Mesodermal cell (in vitro differentiated cells): ENCODE measurements at regions not wholly inside any gene's neighbourhood (a gene's known extent, or its start where the extent isn't known, plus 50 kb on each side); places are given as distances from the start of the nearest gene placed in this dataset.

Source experiments
- H3K27ac ChIP-seq: 2 replicates; pipeline ENCODE4 v1.7.0; 2013; ENCODE audit warnings: mild to moderate bottlenecking, low read depth, low read length, moderate library complexity; ENCODE audit not compliant: severe bottlenecking
- H3K36me3 ChIP-seq: 2 replicates; pipeline ENCODE4 v1.7.1; 2013; ENCODE audit warnings: mild to moderate bottlenecking, low read length, moderate library complexity; ENCODE audit not compliant: control insufficient read depth, insufficient read depth
- H3K4me1 ChIP-seq: one replicate; pipeline ENCODE4 v1.7.1; 2013; ENCODE audit warnings: mild to moderate bottlenecking, low read length; ENCODE audit not compliant: insufficient read depth, control insufficient read depth, poor library complexity, severe bottlenecking
- H3K4me3 ChIP-seq: 2 replicates; pipeline ENCODE4 v1.7.0; 2013; ENCODE audit warnings: low read length, control low read depth, mild to moderate bottlenecking; ENCODE audit not compliant: insufficient read depth, poor library complexity, severe bottlenecking; ENCODE audit errors: extremely low read depth
- H3K9me3 ChIP-seq: 2 replicates; pipeline ENCODE4 v1.7.1; 2013; ENCODE audit warnings: mild to moderate bottlenecking, low read length, moderate library complexity; ENCODE audit not compliant: control insufficient read depth
- WGBS, 2 experiments: methylation state at CpG; one replicate each; pipeline ENCODE4 v1.1.5; 2013; ENCODE audit warnings: missing lambda C conversion rate in 2 of 2; ENCODE audit not compliant: insufficient coverage in 2 of 2; 5-methylcytosine and 5-hydroxymethylcytosine counted together

DNA sequence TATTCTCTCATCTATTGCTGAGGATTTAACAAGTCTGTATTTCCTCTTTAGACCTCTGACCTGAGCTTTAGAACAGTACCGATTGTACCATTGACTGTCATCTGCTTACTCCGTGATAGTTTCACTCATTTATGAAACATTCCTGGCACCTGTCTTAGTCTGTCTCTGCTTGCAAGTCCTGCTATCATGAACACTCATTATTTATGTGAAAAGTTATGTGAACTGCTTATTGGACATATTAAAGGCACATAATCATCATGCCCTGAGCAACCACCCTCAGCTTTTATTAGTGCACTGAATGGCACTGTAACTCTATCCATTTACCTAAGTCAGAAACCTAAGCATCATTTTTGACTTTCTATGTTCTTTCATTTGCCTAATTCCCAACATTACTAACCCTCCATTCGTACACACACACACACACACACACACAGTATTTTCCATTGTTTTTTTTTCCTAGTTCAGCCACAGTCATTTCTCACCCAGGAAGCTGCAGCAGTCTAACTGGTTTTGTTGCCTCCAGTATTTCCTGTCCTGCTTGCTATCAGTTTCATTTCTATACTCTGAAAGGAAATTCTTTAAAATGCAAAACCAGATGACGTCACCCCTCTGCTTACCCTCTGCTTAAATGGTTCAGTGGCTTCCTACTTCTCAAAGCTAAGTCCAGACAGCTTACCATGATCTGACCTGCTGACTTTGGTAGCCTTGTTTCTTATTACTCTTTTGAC is 146.1 kb downstream of the HAUS1 start:
- H3K4me1 ChIP-seq, result peaks cover 13% of the 10 kb centered on the region
- WGBS, 2 experiments, result 89 to 100% methylated on average over 1 to 3 of the region's 4 CpGs
- no peaks in the 10 kb centered on the region for H3K9me3 ChIP-seq
- peak overlapping the region; percentile 50 for H3K27ac ChIP-seq
- H3K36me3 ChIP-seq, result peaks cover 12% of the 10 kb centered on the region
- no peak overlapping the region for H3K4me3 ChIP-seq

DNA sequence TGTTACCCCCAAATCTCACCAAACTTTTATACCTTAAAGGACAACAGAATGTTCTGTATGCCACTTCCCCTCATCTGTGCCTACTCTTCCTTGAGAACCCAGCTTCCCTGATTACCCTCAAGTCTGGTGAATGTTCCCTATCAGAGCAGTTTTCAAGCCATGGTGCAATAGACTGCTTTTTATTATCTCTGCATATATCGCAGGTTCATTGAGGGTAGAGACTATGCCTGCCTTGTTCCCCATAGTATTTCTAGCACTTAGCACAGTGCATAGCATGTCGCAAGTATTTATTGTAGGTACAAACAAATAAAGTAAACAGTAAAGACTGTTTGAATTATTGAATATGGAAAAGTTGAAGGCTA is 146.6 kb downstream of the HAUS1 start:
- H3K27ac ChIP-seq, result peak overlapping the region; percentile 50
- WGBS, 2 experiments, result no CpG with 5 or more reads among the region's 2 CpGs

DNA sequence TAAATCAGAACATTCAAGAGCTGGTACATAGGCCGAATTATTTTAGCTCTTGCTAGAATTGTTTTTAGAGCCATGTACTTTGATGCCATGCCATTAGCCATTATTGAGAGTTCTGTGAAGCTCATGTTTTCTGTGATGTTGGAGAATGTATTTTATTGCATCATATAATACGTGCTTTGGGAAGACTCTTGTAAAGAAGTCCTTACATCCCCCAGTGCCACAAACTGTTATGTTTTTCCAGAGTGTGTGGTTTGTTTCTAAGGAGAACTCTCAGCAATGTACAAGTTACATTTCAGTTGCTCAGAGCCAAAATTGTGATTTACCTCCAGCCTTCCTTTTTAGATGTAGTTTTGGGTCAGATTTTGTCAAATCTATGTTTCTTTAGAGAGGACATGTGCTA is 148.6 kb downstream of the HAUS1 start:
- WGBS, 2 experiments, result no CpG with 5 or more reads among the region's 2 CpGs
- peaks cover 10% of the 10 kb centered on the region for H3K36me3 ChIP-seq
- H3K4me3 ChIP-seq, result no peak overlapping the region
- peaks cover 13% of the 10 kb centered on the region for H3K4me1 ChIP-seq
- no peak overlapping the region for H3K27ac ChIP-seq
- H3K9me3 ChIP-seq, result no peaks in the 10 kb centered on the region

More for the DNA sequence above, 146.6 kb downstream of the HAUS1 start:
- Histone ChIP-seq H3K4me3 (no peak overlapping the region), H3K9me3 (no peaks in the 10 kb centered on the region), H3K4me1 (peaks cover 13% of the 10 kb centered on the region), H3K36me3 (peaks cover 12% of the 10 kb centered on the region)

DNA sequence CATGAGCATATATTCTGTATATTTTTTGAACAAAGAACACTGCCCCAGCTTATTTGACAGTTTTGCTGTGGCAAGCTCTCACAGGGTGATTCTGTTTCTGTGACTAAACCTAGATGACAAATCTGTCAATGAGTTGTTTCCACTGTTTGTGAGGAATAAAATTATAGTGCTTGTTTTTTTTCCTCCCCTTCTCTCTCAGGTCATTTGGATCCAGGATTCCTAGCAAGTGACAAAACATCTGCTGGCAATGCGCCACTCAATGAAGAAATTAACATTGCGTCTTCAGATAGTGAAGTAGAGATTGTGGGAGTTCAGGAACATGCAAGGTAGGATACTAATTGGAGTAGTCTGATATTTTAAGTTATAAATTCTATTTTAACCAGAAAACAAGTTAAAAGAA is 149.3 kb downstream of the HAUS1 start:
- WGBS, 2 experiments, result 100% methylated on average over 1 of the region's 2 CpGs; no CpG with 5 or more reads in 1 of the 2 experiments
- peaks cover 13% of the 10 kb centered on the region for H3K4me1 ChIP-seq
- H3K4me3 ChIP-seq, result no peak overlapping the region
- H3K27ac ChIP-seq, result no peak overlapping the region
- peaks cover 7% of the 10 kb centered on the region for H3K36me3 ChIP-seq
- no peaks in the 10 kb centered on the region for H3K9me3 ChIP-seq

DNA sequence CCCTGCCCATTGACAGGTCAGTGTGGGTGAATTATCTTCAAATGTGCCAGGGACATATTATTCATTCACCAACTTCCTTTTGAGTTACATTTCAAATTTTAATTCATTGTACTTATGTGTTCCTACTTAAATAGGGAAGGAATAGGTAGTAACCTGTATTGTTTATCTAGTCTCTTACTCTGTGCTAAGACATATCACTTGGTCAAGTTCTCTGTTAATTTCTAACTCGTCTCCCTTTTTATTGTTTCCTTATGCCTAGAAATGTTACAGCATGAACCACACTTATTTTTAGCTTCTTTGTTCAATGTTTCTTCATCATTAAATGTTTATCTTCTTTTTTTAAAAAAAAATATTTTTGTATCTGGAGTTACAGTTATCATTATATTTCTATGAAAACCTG is 151.9 kb downstream of the HAUS1 start:
- no peak overlapping the region for H3K4me3 ChIP-seq
- no peaks in the 10 kb centered on the region for H3K9me3 ChIP-seq
- peaks cover 8% of the 10 kb centered on the region for H3K4me1 ChIP-seq
- peaks cover 7% of the 10 kb centered on the region for H3K36me3 ChIP-seq
- WGBS, 2 experiments, result 100% methylated on average over 1 of the region's 1 CpG; no CpG with 5 or more reads in 1 of the 2 experiments
- no peak overlapping the region for H3K27ac ChIP-seq

DNA sequence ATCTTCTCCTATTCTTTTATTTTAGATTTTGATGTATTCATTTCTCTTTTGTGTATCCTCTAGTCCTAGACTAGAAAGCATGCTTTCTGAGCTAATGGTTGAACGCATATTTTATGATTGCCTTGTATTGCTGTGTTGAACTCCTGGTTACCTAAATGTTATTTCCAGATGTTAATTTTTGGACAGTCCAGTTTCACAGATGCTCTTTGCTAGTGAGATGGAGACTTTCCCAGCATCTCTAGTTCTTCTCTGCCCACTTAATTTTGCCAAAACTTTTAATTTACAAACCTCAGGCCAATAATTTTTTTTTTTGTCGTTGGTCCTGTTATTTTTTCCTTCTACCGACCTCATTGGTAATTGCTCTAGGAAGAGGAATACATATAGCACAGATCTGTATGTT is 153.2 kb downstream of the HAUS1 start:
- Histone ChIP-seq H3K9me3 (no peaks in the 10 kb centered on the region), H3K4me3 (no peak overlapping the region), H3K27ac (no peak overlapping the region), H3K36me3 (peaks cover 7% of the 10 kb centered on the region), H3K4me1 (peaks cover 8% of the 10 kb centered on the region)
- WGBS, 2 experiments, result 100% methylated on average over 2 of the region's 3 CpGs; no CpG with 5 or more reads in 1 of the 2 experiments

DNA sequence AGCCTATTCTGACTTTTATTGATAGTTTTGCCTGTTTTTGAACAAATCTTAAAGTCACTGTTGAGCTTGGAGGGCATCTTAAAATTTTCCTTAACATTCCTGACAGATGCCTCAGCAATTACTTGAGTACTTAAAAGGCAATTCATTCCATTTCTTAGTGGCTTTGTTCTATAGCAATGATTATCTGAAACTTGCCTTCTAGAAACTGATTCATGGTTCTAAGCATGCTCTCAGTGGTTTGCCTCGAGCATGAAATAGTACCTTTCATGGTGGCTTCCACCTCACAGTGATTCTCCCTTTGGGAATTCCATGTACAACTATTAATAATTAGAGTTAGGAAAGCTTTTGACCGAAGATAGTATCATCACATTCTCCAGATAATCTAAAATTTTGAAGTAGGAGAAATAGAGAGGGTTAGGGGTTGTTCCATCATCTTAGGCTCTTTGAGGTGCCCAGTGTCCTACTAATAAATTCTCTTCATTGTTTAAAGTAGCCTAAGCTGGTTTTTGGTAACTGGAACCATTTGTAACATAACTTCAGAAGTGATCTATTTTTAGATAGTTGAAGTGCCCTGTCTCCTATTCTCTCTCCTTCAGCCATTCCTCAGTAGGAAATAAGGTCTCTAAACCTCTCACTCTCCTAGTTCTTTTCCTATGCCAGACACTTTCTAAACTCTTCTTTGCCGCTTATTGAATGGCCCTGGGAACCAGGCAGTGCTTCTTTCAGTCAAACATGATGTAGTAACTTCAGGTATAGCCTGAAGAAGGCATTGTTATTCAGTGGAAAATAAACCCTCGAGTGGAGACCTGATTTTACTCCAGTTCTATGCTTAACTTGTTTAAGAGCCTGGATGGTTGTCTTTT is 156.1 kb downstream of the HAUS1 start:
- Histone ChIP-seq H3K36me3 (peaks cover 15% of the 10 kb centered on the region), H3K4me1 (peaks cover 24% of the 10 kb centered on the region), H3K27ac (peak overlapping the region; percentile 74), H3K9me3 (no peaks in the 10 kb centered on the region), H3K4me3 (no peak overlapping the region)
- WGBS, 2 experiments, result 80% methylated on average over 2 of the region's 4 CpGs; no CpG with 5 or more reads in 1 of the 2 experiments

DNA sequence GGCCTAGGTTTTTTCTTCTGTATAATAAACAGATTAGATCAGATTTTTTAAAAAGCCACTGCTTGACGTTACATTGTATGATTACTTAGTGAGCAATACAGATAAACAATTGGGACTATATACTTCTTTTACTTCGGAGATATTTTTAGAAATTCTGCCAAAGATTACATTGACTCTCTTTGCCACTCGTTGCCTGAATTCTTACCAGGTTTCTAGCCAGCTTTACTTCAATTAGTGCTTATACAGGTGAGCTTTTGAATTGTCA is 156.6 kb downstream of the HAUS1 start:
- Histone ChIP-seq H3K9me3 (no peaks in the 10 kb centered on the region), H3K4me3 (no peak overlapping the region), H3K4me1 (peaks cover 27% of the 10 kb centered on the region), H3K27ac (no peak overlapping the region), H3K36me3 (peaks cover 17% of the 10 kb centered on the region)
- 93% methylated on average over 2 of the region's 3 CpGs; no CpG with 5 or more reads in 1 of the 2 experiments for WGBS, 2 experiments

DNA sequence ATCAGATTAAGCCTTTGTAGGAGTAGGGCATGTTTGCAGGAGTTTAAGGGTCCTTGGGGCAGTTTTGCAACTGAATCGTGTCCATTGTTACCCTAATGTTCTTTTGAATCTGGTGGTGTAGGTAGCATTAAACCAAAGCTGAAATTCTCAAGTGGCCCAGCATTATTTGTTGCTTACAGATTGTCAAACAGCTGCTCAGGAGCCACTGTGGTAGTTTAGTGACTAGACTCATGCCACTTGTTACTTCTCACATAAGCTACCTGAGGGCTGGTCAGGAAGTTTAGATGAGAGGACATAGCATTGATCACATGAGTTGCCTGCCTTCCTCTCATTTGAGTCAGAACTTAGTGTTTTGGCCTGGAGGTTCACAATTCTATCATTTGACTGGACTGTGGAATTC is 157.6 kb downstream of the HAUS1 start:
- 13 to 20% methylated on average over 1 of the region's 1 CpG for WGBS, 2 experiments
- Histone ChIP-seq H3K4me3 (no peak overlapping the region), H3K4me1 (peaks cover 27% of the 10 kb centered on the region), H3K9me3 (no peaks in the 10 kb centered on the region), H3K36me3 (peaks cover 17% of the 10 kb centered on the region), H3K27ac (no peak overlapping the region)

DNA sequence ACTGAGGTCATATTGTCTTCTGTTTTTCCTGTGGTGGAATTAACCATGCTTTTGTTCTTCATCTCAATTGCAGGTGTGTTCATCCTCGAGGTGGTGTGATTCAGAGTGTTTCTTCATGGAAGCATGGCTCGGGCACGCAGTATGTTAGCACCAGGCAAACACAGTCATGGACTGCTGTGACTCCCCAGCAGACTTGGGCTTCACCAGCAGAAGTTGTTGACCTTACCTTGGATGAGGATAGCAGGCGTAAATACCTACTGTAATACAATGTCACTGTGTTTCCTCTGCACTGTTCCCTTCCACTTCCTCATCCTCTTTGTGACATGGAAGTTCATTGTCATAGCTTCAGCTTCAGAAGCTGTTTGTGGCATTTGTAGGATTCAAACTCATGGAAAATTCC is 158.7 kb downstream of the HAUS1 start:
- H3K4me1 ChIP-seq, result peaks cover 27% of the 10 kb centered on the region
- no peaks in the 10 kb centered on the region for H3K9me3 ChIP-seq
- H3K27ac ChIP-seq, result peak overlapping the region; percentile 43
- 92 to 97% methylated on average over 2 to 4 of the region's 4 CpGs for WGBS, 2 experiments
- no peak overlapping the region for H3K4me3 ChIP-seq
- peaks cover 17% of the 10 kb centered on the region for H3K36me3 ChIP-seq

DNA sequence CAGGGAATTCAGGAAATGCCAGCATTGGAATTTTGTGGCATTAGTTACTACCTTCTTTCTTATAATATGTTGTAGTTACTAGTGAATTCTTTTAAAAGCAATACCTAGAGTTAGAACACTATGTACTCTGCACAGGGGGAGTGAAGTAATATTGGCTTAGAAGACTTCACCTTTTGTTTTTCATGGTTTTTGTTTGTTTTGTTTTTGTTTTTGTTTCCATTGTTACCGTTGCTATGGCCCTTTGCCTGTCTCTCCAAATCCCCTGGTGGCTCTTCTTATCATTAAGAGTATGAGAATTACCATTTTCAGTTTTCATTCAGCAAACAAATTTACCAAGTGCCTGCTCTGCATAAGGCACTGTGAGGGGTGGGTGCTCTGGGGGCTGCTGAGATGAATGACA is 160.1 kb downstream of the HAUS1 start:
- WGBS, 2 experiments, result no CpG with 5 or more reads among the region's 1 CpG
- no peak overlapping the region for H3K4me3 ChIP-seq
- no peaks in the 10 kb centered on the region for H3K9me3 ChIP-seq
- peak overlapping the region; percentile 91 for H3K27ac ChIP-seq
- H3K36me3 ChIP-seq, result peaks cover 17% of the 10 kb centered on the region
- peaks cover 27% of the 10 kb centered on the region for H3K4me1 ChIP-seq
